Transverse colon (tissue), 4 donors: ENCODE measurements at regions not wholly inside any gene's neighbourhood (a gene's known extent, or its start where the extent isn't known, plus 50 kb on each side); places are given as distances from the start of the nearest gene placed in this dataset.

ENCODE experiments used
- DNase-seq: peaks from one replicate; pipeline ENCODE4 v3.0.0-alpha.2; 2019
- H3K27ac ChIP-seq, 4 donors: fragments of 200-600 bp; sonication (generic); 2 replicates each; pipeline ENCODE4 v1.5.1; 2016 to 2018; ENCODE audit warnings: inconsistent platforms in 4 of 4
- H3K27me3 ChIP-seq: fragments of 200-600 bp; sonication (generic); 2 replicates; pipeline ENCODE4 v1.5.1; 2017; ENCODE audit warnings: inconsistent platforms
- H3K36me3 ChIP-seq, 4 donors: fragments of 200-600 bp; sonication (generic); 2 replicates each; pipeline ENCODE4 v1.5.1; 2017 to 2019; ENCODE audit warnings: inconsistent platforms in 4 of 4
- H3K4me1 ChIP-seq, 4 donors: fragments of 200-600 bp; sonication (generic); 2 replicates each; pipeline ENCODE4 v1.5.1; 2017 to 2020; ENCODE audit warnings: inconsistent platforms in 4 of 4
- H3K4me3 ChIP-seq, 4 donors: fragments of 200-600 bp; sonication (generic); 1 replicate in 1 of 4; 2 replicates in 3 of 4; pipeline versions ENCODE4 v1.5.1 to v1.6.1; 2017 to 2019; ENCODE audit warnings: inconsistent platforms in 4 of 4
- H3K9me3 ChIP-seq, 2 donors: fragments of 200-600 bp; sonication (generic); 2 replicates each; pipeline ENCODE4 v1.5.1; 2017 to 2019; ENCODE audit warnings: inconsistent platforms in 2 of 2
- CTCF ChIP-seq, 5 experiments: fragments of 200-600 bp in 3 of 5; fragments of 450-650 bp in 2 of 5; sonication (generic) in 3 of 5; IDR thresholded peaks; 1 replicate in 2 of 5; 2 replicates in 3 of 5; pipeline ENCODE4 v1.5.1; 2016 to 2017; ENCODE audit warnings: antibody characterized with exemption in 5 of 5, inconsistent platforms in 3 of 5, mild to moderate bottlenecking in 2 of 5, moderate library complexity in 1 of 5
- EP300 ChIP-seq: sonication (generic); formaldehyde crosslinking; IDR thresholded peaks from one replicate; pipeline ENCODE4 v1.6.1; 2017; ENCODE audit warnings: antibody characterized with exemption, low read depth
- POLR2A ChIP-seq: fragments of 450-650 bp; IDR thresholded peaks from one replicate; pipeline ENCODE4 v1.6.1; 2016; ENCODE audit warnings: antibody characterized with exemption, mild to moderate bottlenecking, moderate library complexity
- POLR2AphosphoS5 ChIP-seq, 3 donors: sonication (generic); formaldehyde crosslinking; IDR thresholded peaks; one replicate each; pipeline ENCODE4 v1.6.1; 2016; ENCODE audit warnings: antibody characterized with exemption in 3 of 3
- WGBS, 2 donors: methylation state at CpG; one replicate each; pipeline ENCODE4 v1.1.5; 2018; ENCODE audit warnings: low coverage in 1 of 2; 5-methylcytosine and 5-hydroxymethylcytosine counted together
- in situ Hi-C, 4 donors: fragments of 200-750 bp; cut with MboI; loops; one replicate each; pipeline versions ENCODE4 v1.15.0 to v1.15.1; 2017; ENCODE audit warnings: low sequenced_read_pairs in 3 of 4, low pct_ligation_motif_present in 1 of 4, low pct_unique_long_range_greater_than_20kb in 1 of 4
- intact Hi-C: fragments of 100-400 bp; cut with DNase I; formaldehyde crosslinking; loops from one replicate; pipeline ENCODE4 v1.15.1; 2023; ENCODE audit warnings: low total_unique reads

GRCh38 chr2:120482334-120482733 lies 136.4 kb downstream of the INHBB start:
- WGBS, 2 donors, result 87% methylated on average over 9 of the region's 9 CpGs; no CpG with 5 or more reads in 1 of the 2 donors
- TF ChIP-seq EP300 (no peak), CTCF (IDR thresholded peaks at IDR 0.05) (no peak), POLR2A (no peak), POLR2AphosphoS5 (IDR thresholded peaks at IDR 0.05) (no peak)
- H3K4me3 ChIP-seq, result no peak overlapping the region
- no peaks in the 10 kb centered on the region for H3K9me3 ChIP-seq
- no peak for DNase-seq
- H3K27ac ChIP-seq, result no peak overlapping the region
- H3K36me3 ChIP-seq, result no peaks in the 10 kb centered on the region
- intact Hi-C loops, result no loop called here
- no peaks in the 10 kb centered on the region for H3K4me1 ChIP-seq
- in situ Hi-C loops, result no loop called here
- H3K27me3 ChIP-seq, result no peaks in the 10 kb centered on the region

DNA sequence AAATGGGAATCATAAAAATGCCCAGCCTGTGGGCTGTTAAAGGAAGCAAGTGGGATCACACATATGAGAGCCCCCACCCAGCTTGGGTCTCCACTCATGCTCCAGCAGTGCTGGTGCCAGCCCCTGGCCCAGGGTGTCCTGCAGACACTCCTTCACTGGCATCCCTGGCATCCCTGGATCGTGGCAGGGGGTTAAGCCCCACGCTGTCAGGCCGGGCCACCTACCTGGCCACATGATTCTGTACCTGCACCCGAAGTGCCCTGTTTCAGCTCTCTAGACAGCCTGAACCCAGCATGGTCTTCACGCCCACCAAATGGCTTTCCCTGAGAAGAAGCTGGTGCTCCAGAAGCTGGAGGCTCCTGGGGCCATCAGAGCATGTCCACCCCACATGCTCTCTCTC lies 137.4 kb downstream of the INHBB start:
- Histone ChIP-seq H3K27ac (no peak overlapping the region), H3K36me3 (no peaks in the 10 kb centered on the region), H3K9me3 (no peaks in the 10 kb centered on the region), H3K27me3 (no peaks in the 10 kb centered on the region), H3K4me1 (no peaks in the 10 kb centered on the region), H3K4me3 (no peak overlapping the region)
- intact Hi-C loops, result no loop called here
- no peak for DNase-seq
- no peak for TF ChIP-seq EP300
- no peak for TF ChIP-seq POLR2AphosphoS5 (IDR thresholded peaks at IDR 0.05)
- no peak for TF ChIP-seq CTCF (IDR thresholded peaks at IDR 0.05)
- TF ChIP-seq POLR2A, result no peak
- WGBS, 2 donors, result 72% methylated on average over 5 of the region's 5 CpGs; no CpG with 5 or more reads in 1 of the 2 donors
- in situ Hi-C loops, result no loop called here

DNA sequence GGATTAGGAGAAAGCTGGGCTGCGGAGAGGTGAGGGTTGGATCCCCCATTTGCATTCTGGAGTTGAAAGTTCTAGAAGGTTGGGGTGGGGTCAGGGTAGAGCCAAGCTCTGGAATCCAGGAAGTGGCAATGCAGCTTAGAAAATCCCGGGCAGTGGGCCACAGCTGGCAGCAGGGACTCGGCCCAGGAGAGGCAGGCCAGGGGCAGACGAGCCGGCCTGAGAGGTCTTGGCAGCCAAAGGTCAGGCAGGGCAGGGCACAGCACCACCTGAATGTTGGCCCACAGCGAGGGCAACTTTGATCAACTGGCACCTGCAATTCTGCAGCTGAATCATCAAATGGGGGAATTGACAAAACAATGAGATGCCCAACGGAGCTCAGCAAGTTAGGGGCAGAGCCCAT lies 139.2 kb downstream of the INHBB start:
- WGBS, 2 donors, result 77% methylated on average over 7 of the region's 7 CpGs; no CpG with 5 or more reads in 1 of the 2 donors
- no peak for DNase-seq
- TF ChIP-seq EP300 (no peak), POLR2A (no peak), CTCF (IDR thresholded peaks at IDR 0.05) (no peak), POLR2AphosphoS5 (IDR thresholded peaks at IDR 0.05) (no peak)

GRCh38 chr2:120486441-120486840 lies 140.5 kb downstream of the INHBB start:
- Histone ChIP-seq H3K4me3 (no peak overlapping the region), H3K36me3 (no peaks in the 10 kb centered on the region), H3K27me3 (no peaks in the 10 kb centered on the region), H3K9me3 (no peaks in the 10 kb centered on the region), H3K27ac (no peak overlapping the region), H3K4me1 (no peaks in the 10 kb centered on the region)
- DNase-seq, result no peak
- WGBS, 2 donors, result 63% methylated on average over 8 of the region's 8 CpGs; no CpG with 5 or more reads in 1 of the 2 donors
- TF ChIP-seq EP300 (no peak), POLR2A (no peak), POLR2AphosphoS5 (IDR thresholded peaks at IDR 0.05) (no peak), CTCF (IDR thresholded peaks at IDR 0.05) (no peak)
- intact Hi-C loops, result no loop called here
- in situ Hi-C loops, result no loop called here

More for the DNA sequence above, 139.2 kb downstream of the INHBB start:
- no peak overlapping the region for H3K27ac ChIP-seq
- H3K9me3 ChIP-seq, result no peaks in the 10 kb centered on the region
- in situ Hi-C loops (no loop called here), intact Hi-C loops (no loop called here)
- H3K4me3 ChIP-seq, result no peak overlapping the region
- no peaks in the 10 kb centered on the region for H3K4me1 ChIP-seq
- H3K27me3 ChIP-seq, result no peaks in the 10 kb centered on the region
- H3K36me3 ChIP-seq, result no peaks in the 10 kb centered on the region
